Erythroblast (primary cell): ENCODE measurements at regions not wholly inside any gene's neighbourhood (a gene's known extent, or its start where the extent isn't known, plus 50 kb on each side); places are given as distances from the start of the nearest gene placed in this dataset.
"Not testable (repeated sequence)": the region's sequence is repeated elsewhere in the genome, so short reads cannot be mapped to it uniquely, and the experiment has no call there.

Experiments
- DNase-seq, 2 experiments: peaks; one replicate each; lab custom pipeline; 2025; lab: John Stamatoyannopoulos, UW
- GATA1 ChIP-seq: IDR thresholded peaks from 2 replicates; pipeline ENCODE4 v1.6.1; 2011; ENCODE audit warnings: low read depth, mild to moderate bottlenecking, control low read depth, low read length, moderate library complexity
- POLR2A ChIP-seq: IDR thresholded peaks from 2 replicates; pipeline ENCODE4 v1.6.1; 2011; ENCODE audit warnings: mild to moderate bottlenecking, low read length

- TF ChIP-seq POLR2A (no peak), GATA1 (no peak)
- DNase-seq = no peak
Measured at GRCh38 chr6:167475947-167476346, 151.1 kb downstream of the TTLL2 start.

GRCh38 chr6:167476844-167477595 lies 152.1 kb downstream of the TTLL2 start:
- no peak for DNase-seq

GRCh38 chr6:167477688-167478087 lies 152.8 kb downstream of the TTLL2 start:
- DNase-seq = no peak

More at GRCh38 chr6:167476844-167477595, 152.1 kb downstream of the TTLL2 start:
- TF ChIP-seq POLR2A (no peak), GATA1 (no peak)

GRCh38 chr6:167479301-167479700 lies 154.4 kb downstream of the TTLL2 start:
- TF ChIP-seq POLR2A = no peak
- TF ChIP-seq GATA1 = no peak

More at GRCh38 chr6:167477688-167478087, 152.8 kb downstream of the TTLL2 start:
- no peak for TF ChIP-seq GATA1
- no peak for TF ChIP-seq POLR2A

GRCh38 chr6:167479901-167480648 lies 155.2 kb downstream of the TTLL2 start:
- DNase-seq = no peak
- no peak for TF ChIP-seq POLR2A
- TF ChIP-seq GATA1 = no peak

More at GRCh38 chr6:167479301-167479700, 154.4 kb downstream of the TTLL2 start:
- no peak for DNase-seq

- no peak for DNase-seq
- TF ChIP-seq GATA1 (no peak), POLR2A (no peak)
Measured at GRCh38 chr6:167481307-167481926, 156.5 kb downstream of the TTLL2 start.

- DNase-seq = not testable (repeated sequence)
Measured at GRCh38 chr6:167482801-167483200, 157.9 kb downstream of the TTLL2 start.

- DNase-seq = no peak
Measured at GRCh38 chr6:167485186-167485978, 160.5 kb downstream of the TTLL2 start.

GRCh38 chr6:167487749-167488664 lies 163.1 kb downstream of the TTLL2 start:
- TF ChIP-seq GATA1 = no peak
- TF ChIP-seq POLR2A = no peak
- DNase-seq = no peak

More at GRCh38 chr6:167485186-167485978, 160.5 kb downstream of the TTLL2 start:
- no peak for TF ChIP-seq POLR2A
- no peak for TF ChIP-seq GATA1

- DNase-seq = no peak
- TF ChIP-seq POLR2A = no peak
- TF ChIP-seq GATA1 = no peak
Measured at GRCh38 chr6:167491438-167492099, 166.7 kb downstream of the TTLL2 start.

GRCh38 chr6:167492100-167492449 lies 167.2 kb downstream of the TTLL2 start:
- no peak for DNase-seq

GRCh38 chr6:167493310-167493709 lies 168.4 kb downstream of the TTLL2 start:
- TF ChIP-seq POLR2A (no peak), GATA1 (no peak)
- no peak for DNase-seq

More at GRCh38 chr6:167492100-167492449, 167.2 kb downstream of the TTLL2 start:
- TF ChIP-seq GATA1 (no peak), POLR2A (no peak)
